RPMI8226 (cell line): ENCODE measurements at regions not wholly inside any gene's neighbourhood (a gene's known extent, or its start where the extent isn't known, plus 50 kb on each side); places are given as distances from the start of the nearest gene placed in this dataset.

Experiments used
- DNase-seq: peaks from one replicate; pipeline ENCODE4 v3.0.0-alpha.2; 2015

DNA sequence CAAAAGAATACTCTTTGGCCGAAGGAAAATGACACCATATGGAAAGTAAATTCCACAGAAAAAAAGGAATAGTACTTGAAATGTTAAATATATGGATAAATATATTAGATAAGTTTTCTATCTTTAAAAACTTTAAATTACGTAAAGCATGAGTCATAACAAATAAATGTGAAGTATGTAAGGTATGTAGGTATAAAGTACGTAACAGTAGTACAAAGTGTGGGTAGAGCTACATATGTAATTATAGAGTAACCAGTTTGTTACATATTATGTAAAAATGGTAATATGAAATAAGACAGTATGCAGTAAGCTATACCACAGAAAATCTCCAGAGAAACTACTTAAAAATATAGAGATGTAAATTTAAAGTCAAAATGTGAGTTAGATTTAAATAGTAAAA is 582.3 kb upstream of the CHORDC1 start:
- no peak for DNase-seq

DNA sequence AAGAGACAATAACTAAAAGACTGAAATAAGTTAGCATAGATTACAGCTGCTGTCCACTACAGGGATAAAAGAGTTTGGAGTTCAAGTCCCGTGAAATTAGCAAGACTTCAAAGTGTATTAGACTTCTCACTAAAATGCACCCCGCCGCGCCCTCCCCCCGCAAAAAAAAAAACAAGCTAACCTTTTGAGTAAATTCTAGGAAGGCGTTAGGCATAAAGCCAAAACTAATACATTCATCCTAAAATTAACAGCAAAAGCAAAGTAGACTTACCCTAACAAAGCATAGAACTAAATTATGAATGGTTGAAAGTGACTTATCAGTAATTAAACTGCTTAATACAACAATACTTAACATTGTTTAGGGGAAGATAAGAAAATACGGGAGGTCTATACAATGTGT is 581.0 kb upstream of the CHORDC1 start:
- no peak for DNase-seq

DNA sequence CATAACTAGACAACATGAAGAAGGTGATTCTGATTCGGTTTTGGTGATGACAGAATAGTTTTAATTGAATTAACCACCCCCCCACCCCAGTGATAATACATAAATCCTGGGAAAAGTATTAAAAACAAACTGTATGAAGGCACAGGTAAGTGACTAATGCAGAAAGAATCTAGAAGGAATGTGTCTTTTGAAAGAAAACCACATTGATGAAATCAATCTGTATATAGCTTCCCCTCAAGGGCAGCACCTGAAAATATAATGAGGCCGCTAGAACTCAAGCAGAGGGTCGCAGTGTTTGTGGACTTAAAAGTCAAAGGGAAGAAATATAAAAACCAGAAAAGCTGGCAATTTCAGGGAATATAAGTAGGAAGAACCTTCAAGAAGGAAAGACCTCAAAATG is 580.5 kb upstream of the CHORDC1 start:
- no peak for DNase-seq

DNA sequence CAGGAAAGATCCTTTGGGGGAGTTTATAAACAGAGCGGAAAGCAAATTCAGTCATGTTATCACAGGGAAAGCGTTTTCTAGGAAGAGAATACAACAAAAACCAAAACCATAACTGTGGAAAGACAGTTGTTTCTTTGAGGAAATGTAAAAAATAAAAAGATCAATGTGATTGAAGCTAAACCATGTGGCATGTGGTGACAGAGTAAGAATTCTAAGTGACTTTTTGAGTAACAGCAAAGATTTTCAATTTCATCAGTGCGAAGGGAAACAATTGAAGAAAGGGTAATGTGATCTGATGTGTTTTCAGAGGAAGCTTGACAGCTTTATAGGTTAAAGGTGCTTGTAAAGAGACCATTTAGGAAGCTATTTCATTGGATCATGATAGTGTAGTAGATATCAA is 575.9 kb upstream of the CHORDC1 start:
- no peak for DNase-seq

DNA sequence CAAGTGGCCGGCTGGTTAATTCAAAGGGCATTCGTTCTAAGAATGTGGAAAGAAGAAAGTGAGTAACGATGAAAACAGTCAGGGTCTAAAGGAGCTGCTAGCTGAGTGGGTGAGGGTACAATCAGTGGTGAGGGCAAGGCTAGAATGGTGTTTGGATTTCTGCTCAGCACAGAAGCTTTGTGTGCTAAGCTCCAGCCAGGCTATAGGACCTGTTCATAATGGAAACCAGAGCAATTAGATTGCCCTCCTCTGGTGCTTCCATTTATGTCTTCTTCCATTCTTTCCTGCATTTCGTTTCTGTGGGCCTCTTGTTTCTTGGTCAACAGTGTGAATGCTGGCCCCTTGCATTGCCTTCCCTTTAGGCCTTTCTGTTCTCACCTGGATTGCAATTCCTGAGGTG is 572.9 kb upstream of the CHORDC1 start:
- DNase-seq: no peak

DNA sequence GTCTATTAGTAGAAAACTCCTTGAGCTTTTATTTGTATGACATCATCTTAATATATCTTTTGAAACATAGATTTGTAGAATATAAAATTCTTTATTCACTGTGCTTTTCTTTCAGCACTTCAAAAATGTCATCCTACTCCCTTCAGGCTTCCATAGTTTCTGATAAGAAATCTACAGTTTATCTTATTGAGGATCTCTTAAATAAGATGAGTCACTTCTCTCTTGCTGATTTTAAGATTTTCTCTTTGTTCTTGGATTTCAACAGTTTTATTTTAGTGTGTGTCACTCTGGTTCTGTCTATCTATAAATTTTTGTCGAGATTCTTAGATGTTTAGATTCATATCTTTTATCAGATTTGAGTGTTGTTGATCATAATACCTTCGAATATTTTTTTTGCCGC is 566.1 kb upstream of the CHORDC1 start:
- DNase-seq: no peak

DNA sequence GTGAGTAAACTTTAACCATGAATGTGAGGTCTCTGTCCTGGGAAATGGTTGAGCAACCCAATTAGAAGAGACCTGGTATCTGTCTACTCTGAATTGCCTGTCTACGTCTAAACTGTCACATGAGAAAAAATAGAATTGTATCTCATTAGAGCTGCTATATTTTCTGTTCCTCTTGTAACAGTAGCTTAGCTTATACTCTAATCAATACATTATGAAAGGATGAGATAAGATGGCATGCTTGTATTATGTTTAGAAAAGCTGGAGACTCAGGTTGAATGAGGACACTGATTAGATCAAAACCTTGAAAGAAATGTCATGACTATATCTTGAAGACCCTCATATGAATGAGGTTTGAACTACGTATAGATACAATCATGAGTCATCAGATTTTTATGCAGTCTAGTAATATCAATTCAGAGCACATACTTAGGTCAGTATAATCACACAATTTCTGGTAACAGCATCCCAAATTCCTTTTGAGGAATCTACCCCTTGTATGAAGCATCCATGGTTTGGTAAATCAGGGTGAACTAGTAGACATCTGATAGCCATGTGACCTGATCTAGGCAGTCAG is 561.5 kb upstream of the CHORDC1 start:
- no peak for DNase-seq

DNA sequence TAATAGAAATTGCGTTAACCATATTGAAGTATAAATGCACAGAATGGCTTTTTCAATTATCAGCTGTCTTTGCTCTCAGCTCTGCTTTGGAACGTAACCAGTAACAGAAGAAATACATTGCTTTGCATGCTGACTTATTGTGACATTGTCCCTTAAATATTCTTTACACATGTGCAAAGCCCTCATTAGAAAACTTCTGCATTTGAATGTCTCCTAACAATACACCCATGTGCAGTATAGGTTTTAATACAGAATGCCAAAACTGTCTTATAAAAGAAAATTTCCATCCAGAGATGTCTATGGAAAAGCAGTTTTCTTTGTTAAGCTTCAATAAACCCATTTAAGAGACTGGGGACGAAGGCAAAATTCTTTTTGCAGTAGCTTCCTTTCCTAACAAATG is 560.3 kb upstream of the CHORDC1 start:
- DNase-seq: no peak

DNA sequence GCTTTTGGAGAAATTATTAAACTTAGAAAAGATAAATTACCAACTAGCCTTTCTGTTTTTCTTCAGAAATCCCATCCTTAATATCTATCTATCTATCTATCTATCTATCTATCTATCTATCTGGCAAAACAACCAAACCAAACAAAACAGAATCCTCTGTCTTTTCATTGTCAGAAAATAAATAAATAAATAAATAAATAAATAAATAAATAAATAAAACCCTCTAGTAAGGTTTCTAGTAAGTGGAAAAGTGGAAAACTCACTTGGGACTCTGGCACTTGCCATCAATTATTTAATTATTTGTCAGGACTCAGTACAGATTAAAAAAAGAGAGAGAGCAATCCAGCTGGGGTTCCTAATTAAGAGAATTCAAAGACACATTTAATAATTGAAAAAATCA is 556.2 kb upstream of the CHORDC1 start:
- DNase-seq: no peak

DNA sequence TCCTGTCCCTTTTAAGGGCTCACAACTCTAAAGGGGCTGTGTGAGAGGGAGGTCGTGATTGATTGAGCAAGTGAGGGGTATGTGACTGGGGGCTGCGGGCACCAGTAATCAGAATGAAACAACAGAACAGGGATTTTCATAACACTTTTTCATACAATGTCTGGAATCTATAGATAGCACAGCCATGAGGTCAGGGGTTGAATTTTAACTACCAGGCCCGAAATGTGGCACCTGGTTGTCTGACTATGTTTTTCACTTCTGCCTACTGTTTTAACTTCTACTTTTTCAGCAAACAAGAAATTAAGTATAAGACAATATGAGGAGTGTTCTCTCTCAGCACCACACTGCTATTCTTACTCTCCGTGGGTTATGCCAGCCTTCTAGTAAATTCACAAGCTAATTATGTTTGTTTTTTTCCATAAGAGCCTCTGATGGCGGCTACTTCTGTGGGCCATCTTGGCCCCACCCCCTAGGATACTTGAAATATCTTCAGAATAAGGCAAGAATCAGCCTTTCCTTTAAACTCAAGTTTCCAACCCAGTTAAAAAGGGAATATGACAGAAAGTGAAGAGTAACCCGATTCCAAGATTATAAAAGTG is 552.8 kb upstream of the CHORDC1 start:
- DNase-seq: no peak

DNA sequence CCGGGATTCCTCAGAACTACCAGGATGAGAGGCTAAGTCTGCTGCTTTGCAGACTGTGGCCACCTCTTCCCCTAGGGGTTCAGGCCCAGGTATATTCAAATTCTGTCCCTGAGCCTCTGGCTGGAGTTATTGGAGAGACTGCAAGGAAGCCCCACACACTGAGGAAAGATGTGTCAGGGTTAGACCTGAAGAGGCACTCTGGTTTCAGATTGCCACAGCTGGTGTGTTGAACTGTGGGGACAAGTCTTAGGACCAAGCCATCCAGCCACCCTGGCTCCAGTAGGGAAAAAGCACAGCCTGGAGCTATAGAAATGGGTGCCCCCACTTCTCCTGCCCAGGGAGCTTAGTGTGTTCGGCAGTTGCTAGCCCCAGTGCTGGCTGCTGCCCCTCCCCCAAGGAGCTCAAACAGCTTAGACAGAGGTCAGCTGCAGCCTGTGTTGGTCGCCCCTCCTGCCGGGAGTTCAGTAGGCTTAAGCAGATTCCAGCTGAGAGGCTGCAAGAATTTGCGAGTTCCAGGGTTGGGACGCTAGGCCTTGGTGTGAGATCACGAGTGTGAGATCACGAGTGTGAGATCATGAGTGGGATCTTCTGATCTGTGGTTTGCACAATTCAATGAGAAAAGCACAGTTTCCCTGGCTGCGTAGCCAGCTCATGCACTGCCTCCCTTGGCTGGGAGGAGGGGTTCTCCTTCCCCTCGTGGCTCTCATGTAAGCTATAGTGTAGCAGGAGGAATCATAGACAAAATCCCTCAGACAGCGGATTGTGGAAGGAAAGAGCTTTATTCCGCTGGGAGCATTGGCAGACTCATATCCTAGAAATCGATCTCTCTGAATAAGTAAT is 552.1 kb upstream of the CHORDC1 start:
- no peak for DNase-seq

DNA sequence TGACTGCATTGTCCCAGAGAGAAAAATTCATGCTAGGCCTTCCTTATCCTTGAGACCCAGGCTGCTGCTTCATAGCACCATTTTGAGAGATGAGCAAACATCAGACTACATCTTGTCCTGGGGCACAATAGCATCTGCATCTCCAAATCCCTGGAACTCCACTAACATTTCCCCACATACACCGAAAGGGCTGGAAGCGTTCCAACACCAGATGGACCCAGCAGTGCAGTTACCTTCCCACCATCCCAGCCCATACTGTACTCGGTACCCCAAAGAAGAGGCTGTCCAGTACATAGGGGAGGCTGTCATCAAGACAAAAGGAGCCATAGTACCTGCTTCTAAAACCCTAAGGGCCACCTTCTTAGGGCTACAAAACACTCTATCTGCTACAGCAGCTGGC is 547.2 kb upstream of the CHORDC1 start:
- DNase-seq: no peak

DNA sequence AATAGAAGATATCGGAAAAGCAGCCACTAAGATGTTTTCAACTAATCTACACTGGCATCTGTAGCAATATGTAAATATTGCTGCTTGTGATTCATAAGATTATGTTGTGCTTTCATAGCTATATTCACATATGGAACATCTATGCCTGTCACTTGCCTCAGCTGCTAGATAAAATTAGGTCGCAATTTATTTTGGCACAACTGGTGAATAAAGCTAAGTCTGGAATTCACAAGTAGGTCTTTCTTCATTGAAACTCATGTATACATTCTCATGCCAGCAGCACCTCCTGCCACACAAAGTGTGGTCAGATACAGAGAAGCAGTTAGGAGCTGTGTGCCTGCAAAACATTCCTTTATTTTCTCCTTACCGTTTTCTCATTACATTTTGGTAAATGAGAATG is 543.3 kb upstream of the CHORDC1 start:
- DNase-seq: no peak

DNA sequence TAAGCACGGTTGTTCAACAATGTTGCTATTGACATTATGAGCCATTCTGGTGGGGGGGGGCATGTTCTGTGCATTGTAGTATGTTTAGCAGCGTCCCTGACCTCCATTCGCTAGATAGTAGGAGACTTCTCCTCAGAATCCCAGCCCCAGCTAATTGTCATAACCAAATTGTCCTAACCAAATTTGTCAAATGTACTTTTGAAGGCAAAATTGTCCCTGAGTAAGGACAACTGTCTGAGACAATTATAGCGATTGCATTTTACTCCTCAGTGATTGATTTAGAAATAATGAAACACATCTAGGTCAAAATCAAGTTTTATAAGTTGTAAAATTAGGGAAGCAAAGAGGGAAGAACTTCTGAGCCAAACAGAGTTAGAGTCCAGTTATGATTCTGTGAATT is 541.8 kb upstream of the CHORDC1 start:
- no peak for DNase-seq

DNA sequence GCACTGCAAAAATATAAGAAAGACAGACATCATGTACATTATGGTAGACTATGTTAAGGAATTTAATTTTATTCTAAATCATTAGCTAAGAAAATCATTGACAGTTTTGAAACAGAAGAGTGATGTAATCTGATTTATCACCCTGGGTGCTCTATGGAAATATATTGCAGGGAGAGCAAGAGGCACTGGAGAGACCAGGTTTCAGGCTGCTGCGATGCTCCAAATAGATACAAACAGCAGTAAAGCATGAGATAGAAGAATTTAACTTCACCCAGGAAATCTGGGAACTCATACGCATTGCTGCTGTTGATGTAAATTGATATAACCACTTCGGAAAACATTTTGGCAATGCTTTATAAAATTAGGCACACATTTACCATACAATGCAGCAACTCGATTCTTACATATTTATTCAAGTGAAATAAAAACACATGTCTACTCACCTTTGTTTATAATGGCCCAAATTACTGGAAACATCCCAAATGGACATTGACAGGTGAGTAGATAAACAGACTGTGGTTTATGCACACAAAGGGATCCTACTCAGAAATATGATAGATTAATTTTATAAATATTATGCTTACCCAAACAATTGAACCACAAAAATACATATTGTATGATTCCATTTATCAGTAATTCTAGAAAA is 535.1 kb upstream of the CHORDC1 start:
- DNase-seq: no peak

DNA sequence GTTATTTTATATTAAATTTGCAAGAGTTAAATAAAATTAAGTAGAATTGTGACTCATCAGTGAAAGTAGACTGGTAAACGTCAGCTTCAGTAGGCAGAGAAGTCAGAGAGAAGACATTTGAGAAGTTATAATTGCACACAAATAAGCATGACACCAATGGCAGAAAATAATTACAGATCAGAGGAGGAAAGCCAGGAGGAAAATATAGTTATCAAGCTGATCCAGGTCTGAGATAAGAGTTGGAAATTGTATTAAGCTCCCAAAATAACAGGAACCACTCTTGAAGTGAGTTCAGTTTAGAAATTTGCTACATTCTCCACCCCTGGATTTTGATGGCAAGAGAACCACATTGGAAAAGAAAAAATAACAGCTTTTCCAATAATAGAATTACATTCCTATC is 533.8 kb upstream of the CHORDC1 start:
- no peak for DNase-seq

DNA sequence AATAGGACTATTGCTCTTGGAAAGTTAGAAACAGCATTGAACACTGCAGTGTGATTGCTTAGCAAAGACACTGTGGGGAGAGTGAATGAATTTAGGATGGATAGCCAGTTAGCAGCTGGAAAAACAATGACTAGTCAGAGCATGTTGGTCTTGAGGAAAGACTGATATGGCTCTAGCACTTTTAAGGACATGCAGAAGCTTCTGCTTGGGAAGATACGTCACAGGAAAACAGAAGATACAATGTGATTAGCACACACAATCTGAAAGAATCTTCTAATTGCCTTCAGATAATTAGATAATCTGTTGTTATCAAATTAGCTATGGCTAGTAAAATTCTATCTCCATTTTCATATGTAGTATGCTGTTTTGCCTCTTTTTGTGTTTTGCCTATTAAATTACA is 530.7 kb upstream of the CHORDC1 start:
- DNase-seq: no peak

DNA sequence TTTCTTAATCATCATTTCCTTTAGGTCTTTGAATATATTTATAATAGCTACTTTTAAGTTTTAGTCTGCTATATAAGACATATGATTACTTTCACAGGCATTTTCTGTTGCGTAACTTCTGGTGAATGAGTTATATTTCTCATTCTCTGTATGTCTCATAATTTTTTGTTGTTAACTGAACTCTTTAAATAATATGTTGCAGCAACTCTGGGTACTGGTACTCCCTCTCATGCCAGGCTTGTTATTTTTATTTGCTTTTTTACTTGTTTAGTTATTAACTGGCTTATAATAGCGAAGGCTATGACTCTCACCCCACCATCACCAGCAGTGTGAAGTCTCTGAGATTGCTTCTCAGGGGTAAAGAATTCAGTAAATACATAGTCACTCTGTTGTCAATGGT is 524.2 kb upstream of the CHORDC1 start:
- no peak for DNase-seq

DNA sequence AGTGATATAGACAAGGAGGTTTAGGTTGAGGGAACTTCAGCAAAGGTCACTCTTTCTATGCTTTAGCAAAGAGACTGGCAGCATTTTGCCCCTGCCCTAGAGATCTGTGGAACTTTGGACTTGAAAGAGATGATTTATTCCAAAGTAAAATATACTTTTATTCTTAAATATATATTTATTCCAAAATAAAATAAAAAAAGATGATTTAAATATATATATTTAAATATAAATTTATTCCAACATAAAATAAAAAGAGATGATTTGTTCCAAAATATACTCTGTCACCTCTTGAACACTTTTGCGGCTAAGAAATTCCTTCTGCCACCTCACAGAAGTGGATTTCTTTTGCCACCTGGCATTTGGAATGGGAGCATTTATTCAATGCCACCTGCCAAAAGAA is 521.3 kb upstream of the CHORDC1 start:
- no peak for DNase-seq

DNA sequence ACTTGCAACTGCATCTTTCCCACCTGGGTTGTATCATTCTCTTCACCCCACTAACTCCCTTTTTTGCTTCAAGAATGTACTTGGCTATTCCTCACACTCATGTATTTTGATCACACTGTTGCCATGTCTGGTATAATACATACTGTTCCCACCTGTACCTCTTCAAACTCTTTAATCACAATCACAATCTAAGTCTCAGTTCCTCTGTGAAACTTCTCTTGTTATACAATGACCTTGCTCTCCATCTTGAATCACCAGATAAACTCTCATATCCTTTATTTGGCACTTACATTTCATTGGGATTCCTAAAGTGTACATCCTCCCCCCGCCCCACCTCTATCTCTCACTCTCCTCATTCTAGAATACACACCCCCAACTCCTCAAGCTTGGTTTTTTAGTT is 516.0 kb upstream of the CHORDC1 start:
- DNase-seq: no peak

DNA sequence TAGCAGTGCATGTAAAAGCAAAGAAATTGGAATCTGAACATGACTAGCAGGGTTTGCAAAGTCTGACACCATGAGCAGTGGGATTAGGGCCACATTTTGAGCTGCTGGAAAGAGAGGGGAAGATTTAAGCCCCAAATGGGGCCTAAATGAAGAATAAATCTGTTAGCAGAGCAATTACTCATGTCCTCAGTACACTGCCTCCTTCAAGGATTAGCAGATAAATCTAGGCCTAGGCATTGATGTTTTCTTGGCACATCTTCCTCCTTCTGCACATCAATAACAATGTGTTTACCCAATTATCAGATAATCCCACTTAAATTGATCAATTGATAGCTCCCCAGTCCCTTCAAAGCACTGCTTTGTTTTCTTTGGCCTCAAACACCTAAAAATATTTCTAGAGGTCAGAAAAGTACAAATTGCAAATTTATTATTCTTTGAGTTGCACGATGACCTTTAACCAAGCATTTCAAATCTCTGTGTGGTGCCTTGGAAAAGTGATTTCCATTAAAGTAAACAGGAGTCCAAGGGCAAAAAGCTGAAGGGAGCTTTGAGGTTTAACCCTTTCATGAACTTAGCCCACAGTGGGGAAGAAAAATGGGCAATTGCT is 514.7 kb upstream of the CHORDC1 start:
- DNase-seq: no peak

DNA sequence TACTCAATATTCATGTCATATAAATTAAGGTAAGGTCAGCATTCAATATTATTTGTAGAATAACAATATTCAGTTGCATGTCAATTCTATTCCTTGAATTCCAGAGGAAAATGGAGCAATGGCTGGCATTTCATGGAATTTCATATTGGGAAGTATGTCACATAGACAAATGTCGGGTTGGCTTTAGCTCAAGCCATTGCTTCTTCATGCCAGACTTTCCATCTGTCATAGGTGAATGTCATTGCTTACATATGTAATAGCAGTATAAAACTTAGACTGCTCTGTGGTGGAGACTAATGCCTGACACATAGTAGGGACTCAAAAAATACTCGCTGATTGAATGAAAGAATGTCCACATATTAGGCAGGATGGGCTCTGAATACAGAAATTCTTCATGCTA is 509.6 kb upstream of the CHORDC1 start:
- DNase-seq: no peak

DNA sequence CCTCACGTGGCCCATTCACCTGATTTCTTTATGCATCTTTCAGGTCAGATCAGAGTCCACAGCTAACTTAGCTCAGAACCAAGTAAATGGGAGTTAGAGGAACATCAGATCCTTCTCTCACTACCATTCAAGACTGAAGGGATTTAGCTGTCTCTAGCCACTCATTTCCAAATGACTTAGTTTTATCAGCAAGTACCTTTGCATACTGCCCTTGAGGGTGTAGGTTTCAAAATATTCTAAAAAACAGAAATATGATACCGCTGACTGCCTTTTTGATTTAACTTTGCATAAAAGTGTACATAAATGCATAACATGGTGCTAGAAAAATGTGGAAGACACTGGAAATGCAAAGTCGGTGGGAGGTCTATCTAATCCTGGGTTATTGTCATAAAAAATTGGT is 500.6 kb upstream of the CHORDC1 start:
- DNase-seq: no peak
